HEK293 (cell line): ENCODE measurements at regions not wholly inside any gene's neighbourhood (a gene's known extent, or its start where the extent isn't known, plus 50 kb on each side); places are given as distances from the start of the nearest gene placed in this dataset.
A peak's percentile ranks its signal among the peaks of the same experiment; 100 is the strongest.

Experiments
- CTCF ChIA-PET: fragments of 350-600 bp; formaldehyde crosslinking; extraction: SDS; loops from one replicate; lab custom pipeline; 2021; ENCODE audit warnings: antibody characterized with exemption; lab: Yijun Ruan, JAX
- POLR2A ChIA-PET: fragments of 300-600 bp; formaldehyde crosslinking; extraction: SDS; loops from one replicate; lab custom pipeline; 2020; ENCODE audit warnings: antibody characterized with exemption, inconsistent platforms; lab: Yijun Ruan, JAX
- H3K27ac ChIP-seq: fragments of 200-500 bp; sonication (Bioruptor generic); 2 replicates; pipeline ENCODE4 v1.5.1; 2014; ENCODE audit warnings: low read depth, low read length, control low read depth, inconsistent platforms; ENCODE audit errors: extremely low read depth
- H3K36me3 ChIP-seq, 2 experiments: fragments of 200-500 bp in 1 of 2; sonication (Bioruptor generic) in 1 of 2; 1 replicate in 1 of 2; 2 replicates in 1 of 2; pipeline ENCODE4 v1.5.1; 2014 to 2017; ENCODE audit warnings: inconsistent platforms in 2 of 2, low read length in 2 of 2; ENCODE audit not compliant: control insufficient read depth in 2 of 2, insufficient read depth in 1 of 2
- H3K4me1 ChIP-seq: fragments of 200-500 bp; sonication (Bioruptor generic); 2 replicates; pipeline ENCODE4 v1.5.1; 2014; ENCODE audit warnings: mild to moderate bottlenecking, low read length, inconsistent platforms; ENCODE audit not compliant: control insufficient read depth, insufficient read depth
- H3K4me3 ChIP-seq: 2 replicates; pipeline ENCODE4 v1.5.1; 2011; ENCODE audit warnings: low read depth, mild to moderate bottlenecking, control low read depth, low read length, moderate library complexity
- H3K9me3 ChIP-seq: fragments of 200-500 bp; sonication (Bioruptor generic); 2 replicates; pipeline ENCODE4 v1.5.1; 2014; ENCODE audit warnings: low read depth, low read length, inconsistent platforms; ENCODE audit not compliant: control insufficient read depth, insufficient read depth
- BCL11A ChIP-seq: fragments of 450-650 bp; formaldehyde crosslinking; IDR thresholded peaks from 2 replicates; pipeline ENCODE4 v1.5.1; 2016; ENCODE audit warnings: low read depth, missing biosample characterization, missing genetic modification characterization
- IKZF3 ChIP-seq: fragments of 450-650 bp; IDR thresholded peaks from 2 replicates; pipeline ENCODE4 v1.5.0; 2018; ENCODE audit warnings: missing biosample characterization, mild to moderate bottlenecking, missing genetic modification characterization, moderate library complexity
- KLF10 ChIP-seq: fragments of 450-650 bp; IDR thresholded peaks from 2 replicates; pipeline ENCODE4 v1.5.1; 2018; ENCODE audit warnings: missing biosample characterization, mild to moderate bottlenecking, missing genetic modification characterization
- KLF8 ChIP-seq: fragments of 450-650 bp; formaldehyde crosslinking; IDR thresholded peaks from 2 replicates; pipeline ENCODE4 v1.5.1; 2016; ENCODE audit warnings: missing biosample characterization, missing genetic modification characterization
- SALL2 ChIP-seq: fragments of 450-650 bp; formaldehyde crosslinking; IDR thresholded peaks from 2 replicates; pipeline ENCODE4 v1.5.0; 2017; ENCODE audit warnings: missing biosample characterization, mild to moderate bottlenecking, missing genetic modification characterization, borderline replicate concordance
- SETDB1 ChIP-seq: IDR thresholded peaks from one replicate; pipeline ENCODE4 v1.6.1; 2017; ENCODE audit warnings: mild to moderate bottlenecking, low read length, moderate library complexity, mixed read lengths; ENCODE audit not compliant: insufficient read length
- YY1 ChIP-seq: fragments of 450-650 bp; formaldehyde crosslinking; IDR thresholded peaks from 2 replicates; pipeline ENCODE4 v1.5.1; 2018; ENCODE audit warnings: missing biosample characterization, missing genetic modification characterization
- ZFP37 ChIP-seq: fragments of 450-650 bp; formaldehyde crosslinking; IDR thresholded peaks from 2 replicates; pipeline ENCODE4 v1.5.1; 2016; ENCODE audit warnings: missing biosample characterization, missing genetic modification characterization
- ZFP69B ChIP-seq: fragments of 450-650 bp; formaldehyde crosslinking; IDR thresholded peaks from 2 replicates; pipeline ENCODE4 v1.5.1; 2016; ENCODE audit warnings: missing biosample characterization, missing genetic modification characterization
- ZNF114 ChIP-seq: fragments of 450-650 bp; formaldehyde crosslinking; IDR thresholded peaks from 2 replicates; pipeline ENCODE4 v1.5.0; 2017; ENCODE audit warnings: missing biosample characterization, missing genetic modification characterization
- ZNF16 ChIP-seq: fragments of 450-650 bp; formaldehyde crosslinking; IDR thresholded peaks from 2 replicates; pipeline ENCODE4 v1.5.1; 2016; ENCODE audit warnings: low read depth, missing biosample characterization, missing genetic modification characterization
- ZNF214 ChIP-seq: fragments of 450-650 bp; formaldehyde crosslinking; IDR thresholded peaks from 2 replicates; pipeline ENCODE4 v1.5.1; 2017; ENCODE audit warnings: missing biosample characterization, mild to moderate bottlenecking, missing genetic modification characterization, borderline replicate concordance
- ZNF350 ChIP-seq: fragments of 450-650 bp; formaldehyde crosslinking; IDR thresholded peaks from 2 replicates; pipeline ENCODE4 v1.5.0; 2017; ENCODE audit warnings: missing biosample characterization, mild to moderate bottlenecking, missing genetic modification characterization
- ZNF37A ChIP-seq: fragments of 450-650 bp; IDR thresholded peaks from 2 replicates; pipeline ENCODE4 v1.5.1; 2018; ENCODE audit warnings: missing biosample characterization, missing genetic modification characterization
- ZNF433 ChIP-seq: fragments of 450-650 bp; formaldehyde crosslinking; IDR thresholded peaks from 2 replicates; pipeline ENCODE4 v1.5.1; 2016; ENCODE audit warnings: missing biosample characterization, missing genetic modification characterization, low read depth
- ZNF501 ChIP-seq: fragments of 450-650 bp; formaldehyde crosslinking; IDR thresholded peaks from 2 replicates; pipeline ENCODE4 v1.5.1; 2016; ENCODE audit warnings: missing biosample characterization, missing genetic modification characterization
- ZNF560 ChIP-seq: fragments of 450-650 bp; formaldehyde crosslinking; IDR thresholded peaks from 2 replicates; pipeline ENCODE4 v1.5.1; 2017; ENCODE audit warnings: missing biosample characterization, missing genetic modification characterization, borderline replicate concordance
- ZNF600 ChIP-seq: fragments of 450-650 bp; formaldehyde crosslinking; IDR thresholded peaks from 2 replicates; pipeline ENCODE4 v1.5.1; 2016; ENCODE audit warnings: missing biosample characterization, missing genetic modification characterization
- ZNF623 ChIP-seq: fragments of 450-650 bp; formaldehyde crosslinking; IDR thresholded peaks from 2 replicates; pipeline ENCODE4 v1.5.1; 2016; ENCODE audit warnings: missing biosample characterization, missing genetic modification characterization
- ZNF677 ChIP-seq: fragments of 450-650 bp; IDR thresholded peaks from 2 replicates; pipeline ENCODE4 v1.5.0; 2018; ENCODE audit warnings: missing biosample characterization, mild to moderate bottlenecking, missing genetic modification characterization, moderate library complexity
- ZNF791 ChIP-seq: fragments of 450-650 bp; formaldehyde crosslinking; IDR thresholded peaks from 2 replicates; pipeline ENCODE4 v1.5.1; 2016; ENCODE audit warnings: missing biosample characterization, missing genetic modification characterization
- ZNF830 ChIP-seq: fragments of 450-650 bp; IDR thresholded peaks from 2 replicates; pipeline ENCODE4 v1.5.0; 2018; ENCODE audit warnings: missing biosample characterization, missing genetic modification characterization, low read depth, mild to moderate bottlenecking, moderate library complexity
- ZXDB ChIP-seq: fragments of 450-650 bp; formaldehyde crosslinking; IDR thresholded peaks from 2 replicates; pipeline ENCODE4 v1.5.1; 2016; ENCODE audit warnings: missing biosample characterization, missing genetic modification characterization
- TF ChIP-seq, protein P1 (sequence below): fragments of 450-650 bp; formaldehyde crosslinking; IDR thresholded peaks from 2 replicates; pipeline ENCODE4 v1.5.1; 2016; ENCODE audit warnings: missing biosample characterization, missing genetic modification characterization
- TF ChIP-seq, protein P2 (sequence below): fragments of 450-650 bp; formaldehyde crosslinking; IDR thresholded peaks from 2 replicates; pipeline ENCODE4 v1.5.1; 2016; ENCODE audit warnings: missing biosample characterization, missing genetic modification characterization
- TF ChIP-seq, protein P3 (sequence below): fragments of 450-650 bp; formaldehyde crosslinking; IDR thresholded peaks from 2 replicates; pipeline ENCODE4 v1.5.1; 2016; ENCODE audit warnings: missing biosample characterization, missing genetic modification characterization
- TF ChIP-seq, protein P4 (sequence below): fragments of 450-650 bp; formaldehyde crosslinking; IDR thresholded peaks from 2 replicates; pipeline ENCODE4 v1.5.1; 2017; ENCODE audit warnings: missing biosample characterization, missing genetic modification characterization

DNA sequence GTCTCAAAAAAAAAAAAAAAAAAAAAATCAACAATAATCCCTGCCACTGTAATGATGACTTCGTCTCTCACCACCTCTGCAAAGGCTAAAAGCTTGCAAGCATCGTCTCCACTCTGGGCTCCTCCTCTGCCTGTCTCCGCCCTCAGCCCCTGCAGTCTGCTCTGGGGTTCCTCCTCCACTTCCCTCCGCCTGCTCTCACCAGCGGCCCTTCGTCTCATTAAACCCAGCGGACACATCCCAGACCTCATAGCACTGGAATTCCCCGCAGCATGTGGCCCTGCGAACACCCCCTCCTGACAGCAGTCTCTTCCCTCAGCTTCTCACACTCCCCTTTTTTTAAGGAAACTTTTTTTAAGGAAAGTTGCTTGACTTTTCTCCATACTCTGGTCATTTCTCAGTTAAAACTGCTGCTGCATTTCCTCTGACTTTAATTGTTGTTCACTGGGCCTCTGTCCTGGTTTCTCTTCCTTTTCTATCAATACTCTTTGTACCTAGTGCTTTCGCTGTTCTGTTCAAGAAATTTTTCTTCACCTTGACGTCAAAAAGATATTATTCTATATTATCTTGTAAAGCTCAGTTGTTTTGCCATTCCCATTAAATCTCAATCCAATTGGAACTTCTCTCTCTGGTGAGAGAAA, 70.9 kb upstream of the PLEKHG1 start (continued):
- no peak for TF ChIP-seq ZNF114 (tag by site-specific recombination)
- TF ChIP-seq ZNF214 (tag by site-specific recombination) = no peak
- TF ChIP-seq SETDB1 = no peak
- TF ChIP-seq SALL2 = no peak
- TF ChIP-seq ZNF433 (tag by site-specific recombination) = no peak
- TF ChIP-seq, protein P1, sequence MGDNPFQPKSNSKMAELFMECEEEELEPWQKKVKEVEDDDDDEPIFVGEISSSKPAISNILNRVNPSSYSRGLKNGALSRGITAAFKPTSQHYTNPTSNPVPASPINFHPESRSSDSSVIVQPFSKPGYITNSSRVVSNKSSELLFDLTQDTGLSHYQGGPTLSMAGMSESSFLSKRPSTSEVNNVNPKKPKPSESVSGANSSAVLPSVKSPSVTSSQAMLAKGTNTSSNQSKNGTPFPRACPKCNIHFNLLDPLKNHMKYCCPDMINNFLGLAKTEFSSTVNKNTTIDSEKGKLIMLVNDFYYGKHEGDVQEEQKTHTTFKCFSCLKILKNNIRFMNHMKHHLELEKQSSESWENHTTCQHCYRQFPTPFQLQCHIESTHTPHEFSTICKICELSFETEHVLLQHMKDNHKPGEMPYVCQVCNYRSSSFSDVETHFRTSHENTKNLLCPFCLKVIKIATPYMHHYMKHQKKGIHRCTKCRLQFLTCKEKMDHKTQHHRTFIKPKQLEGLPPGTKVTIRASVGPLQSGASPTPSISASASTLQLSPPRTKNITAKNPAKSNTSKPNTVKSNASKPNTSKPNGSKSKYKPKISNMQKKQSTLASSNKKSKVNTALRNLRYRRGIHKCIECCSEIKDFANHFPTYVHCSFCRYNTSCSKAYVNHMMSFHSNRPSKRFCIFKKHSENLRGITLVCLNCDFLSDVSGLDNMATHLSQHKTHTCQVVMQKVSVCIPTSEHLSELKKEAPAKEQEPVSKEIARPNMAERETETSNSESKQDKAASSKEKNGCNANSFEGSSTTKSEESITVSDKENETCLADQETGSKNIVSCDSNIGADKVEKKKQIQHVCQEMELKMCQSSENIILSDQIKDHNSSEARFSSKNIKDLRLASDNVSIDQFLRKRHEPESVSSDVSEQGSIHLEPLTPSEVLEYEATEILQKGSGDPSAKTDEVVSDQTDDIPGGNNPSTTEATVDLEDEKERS (tag by site-specific recombination) = no peak
- TF ChIP-seq BCL11A = no peak
- TF ChIP-seq ZFP37 (tag by site-specific recombination) = no peak
- no peak for TF ChIP-seq ZNF623 (tag by site-specific recombination)
- no peak for TF ChIP-seq ZNF830 (tag by site-specific recombination)
- TF ChIP-seq, protein P2, sequence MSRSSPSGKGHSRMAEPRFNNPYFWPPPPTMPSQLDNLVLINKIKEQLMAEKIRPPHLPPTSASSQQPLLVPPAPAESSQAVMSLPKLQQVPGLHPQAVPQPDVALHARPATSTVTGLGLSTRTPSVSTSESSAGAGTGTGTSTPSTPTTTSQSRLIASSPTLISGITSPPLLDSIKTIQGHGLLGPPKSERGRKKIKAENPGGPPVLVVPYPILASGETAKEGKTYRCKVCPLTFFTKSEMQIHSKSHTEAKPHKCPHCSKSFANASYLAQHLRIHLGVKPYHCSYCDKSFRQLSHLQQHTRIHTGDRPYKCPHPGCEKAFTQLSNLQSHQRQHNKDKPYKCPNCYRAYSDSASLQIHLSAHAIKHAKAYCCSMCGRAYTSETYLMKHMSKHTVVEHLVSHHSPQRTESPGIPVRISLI (tag by site-specific recombination) = peak; percentile 35; the same call in 1 of the 2 replicates
- peak; percentile 88 for TF ChIP-seq ZXDB (tag by site-specific recombination)
- no peak for TF ChIP-seq ZNF560 (tag by site-specific recombination)
- TF ChIP-seq ZNF600 = peak; percentile 57; the same call in 1 of the 2 replicates
- TF ChIP-seq ZFP69B = no peak
- no peak for TF ChIP-seq KLF8
- no peak for TF ChIP-seq ZNF37A (tag by site-specific recombination)
- TF ChIP-seq YY1 (tag by site-specific recombination) = no peak
- TF ChIP-seq ZNF350 (tag by site-specific recombination) = no peak
- TF ChIP-seq IKZF3 (tag by site-specific recombination) = no peak
- TF ChIP-seq, protein P3, sequence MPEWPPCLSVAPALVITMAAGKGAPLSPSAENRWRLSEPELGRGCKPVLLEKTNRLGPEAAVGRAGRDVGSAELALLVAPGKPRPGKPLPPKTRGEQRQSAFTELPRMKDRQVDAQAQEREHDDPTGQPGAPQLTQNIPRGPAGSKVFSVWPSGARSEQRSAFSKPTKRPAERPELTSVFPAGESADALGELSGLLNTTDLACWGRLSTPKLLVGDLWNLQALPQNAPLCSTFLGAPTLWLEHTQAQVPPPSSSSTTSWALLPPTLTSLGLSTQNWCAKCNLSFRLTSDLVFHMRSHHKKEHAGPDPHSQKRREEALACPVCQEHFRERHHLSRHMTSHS (tag by site-specific recombination) = no peak

DNA sequence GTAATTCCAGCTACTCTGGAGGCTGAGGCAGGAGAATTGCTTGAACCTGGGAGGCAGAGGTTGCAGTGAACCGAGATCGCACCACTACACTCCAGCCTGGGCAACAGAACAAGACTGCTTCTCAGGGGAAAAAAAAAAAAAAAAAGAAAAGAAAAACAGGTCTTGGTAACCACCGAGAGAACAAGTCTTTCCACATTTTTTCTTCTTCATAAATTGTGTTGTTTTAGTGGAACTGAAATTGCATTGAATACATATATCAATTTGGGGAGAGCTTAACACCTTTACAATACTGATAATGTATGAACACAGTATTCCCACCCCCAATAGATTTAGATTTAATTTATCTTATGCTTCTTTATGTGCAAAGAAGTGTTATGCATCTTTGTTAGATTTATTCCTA, 70.0 kb upstream of the PLEKHG1 start:
- no peaks in the 10 kb centered on the region for H3K36me3 ChIP-seq
- H3K4me1 ChIP-seq = no peaks in the 10 kb centered on the region
- H3K9me3 ChIP-seq = no peaks in the 10 kb centered on the region
- CTCF ChIA-PET = interaction anchor here (0.6 to 1.0 kb wide), 3 partner anchors 15 to 286 kb away, joined by 3 to 4 read pairs (median 3); no protein-coding TSS in a partner anchor
- H3K27ac ChIP-seq = no peak overlapping the region
- no peak overlapping the region for H3K4me3 ChIP-seq
- TF ChIP-seq ZNF214 (tag by site-specific recombination) = no peak
- TF ChIP-seq ZNF16 (tag by site-specific recombination) = no peak
- TF ChIP-seq ZNF501 (tag by site-specific recombination) = no peak
- no peak for TF ChIP-seq ZNF791 (tag by site-specific recombination)
- no peak for TF ChIP-seq KLF10 (tag by site-specific recombination)
- no peak for TF ChIP-seq IKZF3 (tag by site-specific recombination)
- TF ChIP-seq, protein P4, sequence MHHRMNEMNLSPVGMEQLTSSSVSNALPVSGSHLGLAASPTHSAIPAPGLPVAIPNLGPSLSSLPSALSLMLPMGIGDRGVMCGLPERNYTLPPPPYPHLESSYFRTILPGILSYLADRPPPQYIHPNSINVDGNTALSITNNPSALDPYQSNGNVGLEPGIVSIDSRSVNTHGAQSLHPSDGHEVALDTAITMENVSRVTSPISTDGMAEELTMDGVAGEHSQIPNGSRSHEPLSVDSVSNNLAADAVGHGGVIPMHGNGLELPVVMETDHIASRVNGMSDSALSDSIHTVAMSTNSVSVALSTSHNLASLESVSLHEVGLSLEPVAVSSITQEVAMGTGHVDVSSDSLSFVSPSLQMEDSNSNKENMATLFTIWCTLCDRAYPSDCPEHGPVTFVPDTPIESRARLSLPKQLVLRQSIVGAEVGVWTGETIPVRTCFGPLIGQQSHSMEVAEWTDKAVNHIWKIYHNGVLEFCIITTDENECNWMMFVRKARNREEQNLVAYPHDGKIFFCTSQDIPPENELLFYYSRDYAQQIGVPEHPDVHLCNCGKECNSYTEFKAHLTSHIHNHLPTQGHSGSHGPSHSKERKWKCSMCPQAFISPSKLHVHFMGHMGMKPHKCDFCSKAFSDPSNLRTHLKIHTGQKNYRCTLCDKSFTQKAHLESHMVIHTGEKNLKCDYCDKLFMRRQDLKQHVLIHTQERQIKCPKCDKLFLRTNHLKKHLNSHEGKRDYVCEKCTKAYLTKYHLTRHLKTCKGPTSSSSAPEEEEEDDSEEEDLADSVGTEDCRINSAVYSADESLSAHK (tag by site-specific recombination) = no peak
- no peak for TF ChIP-seq ZNF677 (tag by site-specific recombination)
- POLR2A ChIA-PET = no interaction called here
